GM19193 (cell line): ENCODE measurements at regions not wholly inside any gene's neighbourhood (a gene's known extent, or its start where the extent isn't known, plus 50 kb on each side); places are given as distances from the start of the nearest gene placed in this dataset.

Source experiments
- POLR2A ChIP-seq: IDR thresholded peaks from 4 replicates; pipeline ENCODE4 v1.6.1; 2011; ENCODE audit not compliant: insufficient read depth, insufficient read length; ENCODE audit errors: extremely low read depth

- TF ChIP-seq POLR2A = no peak
Measured at GRCh38 chr2:60368456-60368855, 185.0 kb downstream of the BCL11A start.

GRCh38 chr2:60366135-60366712 lies 187.2 kb downstream of the BCL11A start:
- TF ChIP-seq POLR2A = no peak

- TF ChIP-seq POLR2A = no peak
Measured at GRCh38 chr2:60365556-60365955, 187.9 kb downstream of the BCL11A start.

GRCh38 chr2:60364491-60364890 lies 189.0 kb downstream of the BCL11A start:
- no peak for TF ChIP-seq POLR2A

GRCh38 chr2:60361498-60361897 lies 192.0 kb downstream of the BCL11A start:
- TF ChIP-seq POLR2A = no peak

- TF ChIP-seq POLR2A = no peak
Measured at GRCh38 chr2:60359569-60359968, 193.9 kb downstream of the BCL11A start.

- no peak for TF ChIP-seq POLR2A
Measured at GRCh38 chr2:60358476-60358875, 195.0 kb downstream of the BCL11A start.

- TF ChIP-seq POLR2A = no peak
Measured at GRCh38 chr2:60357996-60358395, 195.5 kb downstream of the BCL11A start.

- TF ChIP-seq POLR2A = no peak
Measured at GRCh38 chr2:60356346-60356745, 197.1 kb downstream of the BCL11A start.

GRCh38 chr2:60355849-60356261 lies 197.6 kb downstream of the BCL11A start:
- no peak for TF ChIP-seq POLR2A

GRCh38 chr2:60354713-60355112 lies 198.7 kb downstream of the BCL11A start:
- no peak for TF ChIP-seq POLR2A

- peak; percentile 27 for TF ChIP-seq POLR2A
Measured at GRCh38 chr2:60353863-60354262, 199.6 kb downstream of the BCL11A start.

GRCh38 chr2:60353406-60353800 lies 200.1 kb downstream of the BCL11A start:
- no peak for TF ChIP-seq POLR2A

- TF ChIP-seq POLR2A = peak; percentile 41
Measured at GRCh38 chr2:60352491-60353405, 200.7 kb downstream of the BCL11A start.

- peak; percentile 16 for TF ChIP-seq POLR2A
Measured at GRCh38 chr2:60351802-60352201, 201.7 kb downstream of the BCL11A start.

- TF ChIP-seq POLR2A = no peak
Measured at GRCh38 chr2:60351321-60351720, 202.1 kb downstream of the BCL11A start.
